IMR-90 (cell line): ENCODE measurements at regions not wholly inside any gene's neighbourhood (a gene's known extent, or its start where the extent isn't known, plus 50 kb on each side); places are given as distances from the start of the nearest gene placed in this dataset.

Source experiments
- ATAC-seq: fragments of 200-7000 bp; cut with Tn5 transposase; 2 replicates; pipeline ENCODE4 v1.9.1; 2020; ENCODE audit warnings: low read depth, mild to moderate bottlenecking, moderate library complexity
- BruUV-seq: library from RNA; stranded (reverse); fragments of 400-500 nt; replicated peaks from 2 replicates; lab custom pipeline; 2021; lab: Mats Ljungman, UMichigan
- CTCF ChIA-PET: fragments of 300-600 bp; formaldehyde crosslinking; extraction: SDS; loops from one replicate; lab custom pipeline; 2021; ENCODE audit warnings: antibody characterized with exemption; lab: Yijun Ruan, JAX
- POLR2A ChIA-PET: fragments of 300-600 bp; sonication (Branson Sonifier 250); formaldehyde crosslinking; loops from one replicate; lab custom pipeline; 2022; ENCODE audit warnings: antibody characterized with exemption; ENCODE audit not compliant: unreplicated experiment; lab: Charles Lee
- DNase-seq: peaks from one replicate; pipeline ENCODE4 v3.0.0; 2013
- H2AFZ ChIP-seq: replicated peaks from 2 replicates; pipeline ENCODE3; 2013; ENCODE audit warnings: low read length, mild to moderate bottlenecking; ENCODE audit not compliant: poor library complexity
- H2AK5ac ChIP-seq: 2 replicates; pipeline ENCODE4 v1.6.1; 2013; ENCODE audit warnings: low read depth, low read length, inconsistent platforms
- H2AK9ac ChIP-seq: replicated peaks from 2 replicates; pipeline ENCODE3; 2013; ENCODE audit warnings: mild to moderate bottlenecking, low read depth, low read length, moderate library complexity; ENCODE audit not compliant: poor library complexity
- H2BK120ac ChIP-seq: 2 replicates; pipeline ENCODE4 v1.6.1; 2013; ENCODE audit warnings: low read depth, low read length, inconsistent platforms
- H2BK15ac ChIP-seq: 3 replicates; pipeline ENCODE4 v1.6.1; 2013; ENCODE audit warnings: low read depth, low read length, inconsistent platforms
- H2BK20ac ChIP-seq: 2 replicates; pipeline ENCODE4 v1.6.1; 2013; ENCODE audit warnings: low read depth, mild to moderate bottlenecking, inconsistent platforms, low read length, moderate library complexity
- H2BK5ac ChIP-seq: 2 replicates; pipeline ENCODE4 v1.6.1; 2013; ENCODE audit warnings: mild to moderate bottlenecking, low read depth, low read length, inconsistent platforms; ENCODE audit not compliant: poor library complexity, severe bottlenecking
- H3K14ac ChIP-seq: replicated peaks from 2 replicates; pipeline ENCODE4 v1.6.1; 2013; ENCODE audit warnings: low read depth, low read length, inconsistent platforms
- H3K18ac ChIP-seq: 2 replicates; pipeline ENCODE4 v1.6.1; 2013; ENCODE audit warnings: low read depth, low read length, control low read depth
- H3K23ac ChIP-seq: 2 replicates; pipeline ENCODE4 v1.6.1; 2013; ENCODE audit warnings: low read depth, low read length, inconsistent platforms
- H3K27ac ChIP-seq: 2 replicates; pipeline ENCODE4 v1.5.1; 2013; ENCODE audit warnings: mild to moderate bottlenecking, control low read depth, low read length; ENCODE audit not compliant: insufficient read depth
- H3K27me3 ChIP-seq: 2 replicates; pipeline ENCODE4 v1.6.1; 2013; ENCODE audit warnings: low read length; ENCODE audit not compliant: control insufficient read depth, insufficient read depth
- H3K36me3 ChIP-seq: 2 replicates; pipeline ENCODE4 v1.6.1; 2013; ENCODE audit warnings: low read length, mixed read lengths; ENCODE audit not compliant: control insufficient read depth, insufficient read depth
- H3K4ac ChIP-seq: 2 replicates; pipeline ENCODE4 v1.6.1; 2013; ENCODE audit warnings: low read depth, low read length, inconsistent platforms
- H3K4me1 ChIP-seq: 2 replicates; pipeline ENCODE4 v1.6.1; 2013; ENCODE audit warnings: low read length, mixed read lengths; ENCODE audit not compliant: control insufficient read depth, insufficient read depth
- H3K4me2 ChIP-seq: 2 replicates; pipeline ENCODE4 v1.6.1; 2013; ENCODE audit warnings: low read depth, mild to moderate bottlenecking, control low read depth, low read length, moderate library complexity
- H3K4me3 ChIP-seq: 2 replicates; pipeline ENCODE4 v1.5.1; 2013; ENCODE audit warnings: low read depth, mild to moderate bottlenecking, control low read depth, low read length, moderate library complexity; ENCODE audit not compliant: insufficient read depth
- H3K56ac ChIP-seq: 2 replicates; pipeline ENCODE4 v1.6.1; 2013; ENCODE audit warnings: low read length, inconsistent platforms; ENCODE audit not compliant: insufficient read depth; ENCODE audit errors: extremely low read depth
- H3K79me1 ChIP-seq, 2 experiments: 2 replicates each; pipeline ENCODE4 v1.6.1; 2013; ENCODE audit warnings: low read length in 2 of 2, inconsistent platforms in 1 of 2, low read depth in 1 of 2
- H3K9ac ChIP-seq: 2 replicates; pipeline ENCODE4 v1.6.1; 2013; ENCODE audit warnings: low read depth, low read length, control low read depth
- H3K9me1 ChIP-seq: 2 replicates; pipeline ENCODE4 v1.6.1; 2013; ENCODE audit warnings: low read length, inconsistent platforms; ENCODE audit not compliant: insufficient read depth
- H3K9me3 ChIP-seq: 2 replicates; pipeline ENCODE4 v1.6.1; 2013; ENCODE audit warnings: low read length; ENCODE audit not compliant: control insufficient read depth, insufficient read depth
- H4K20me1 ChIP-seq: 2 replicates; pipeline ENCODE4 v1.6.1; 2013; ENCODE audit warnings: low read length, inconsistent platforms; ENCODE audit not compliant: insufficient read depth
- H4K5ac ChIP-seq: 2 replicates; pipeline ENCODE4 v1.6.1; 2013; ENCODE audit warnings: mild to moderate bottlenecking, low read depth, low read length, control low read depth
- H4K8ac ChIP-seq, 2 experiments: 2 replicates each; pipeline ENCODE4 v1.6.1; 2013; ENCODE audit warnings: low read depth in 2 of 2, low read length in 2 of 2, control low read depth in 1 of 2, inconsistent platforms in 1 of 2
- H4K91ac ChIP-seq: 2 replicates; pipeline ENCODE4 v1.6.1; 2013; ENCODE audit warnings: low read depth, low read length, inconsistent platforms; ENCODE audit not compliant: insufficient read depth
- BHLHE40 ChIP-seq: fragments of 150-350 bp; IDR thresholded peaks from 2 replicates; pipeline ENCODE4 v1.6.1; 2016; ENCODE audit warnings: mild to moderate bottlenecking, low read depth, low read length
- FOS ChIP-seq: fragments of 150-350 bp; IDR thresholded peaks from 2 replicates; pipeline ENCODE4 v1.6.1; 2016; ENCODE audit warnings: low read depth, low read length
- SMC3 ChIP-seq: fragments of 150-350 bp; IDR thresholded peaks from 2 replicates; pipeline ENCODE4 v1.6.1; 2016; ENCODE audit warnings: low read depth, mild to moderate bottlenecking, antibody characterized with exemption, low read length, moderate library complexity
- WGBS, 2 experiments: methylation state at CpG; one replicate each; pipeline versions ENCODE4 v1.1.5 to v1.1.7; 2013; ENCODE audit warnings: missing lambda C conversion rate in 2 of 2; ENCODE audit not compliant: insufficient read length in 1 of 2; ENCODE audit errors: extremely low coverage in 2 of 2; 5-methylcytosine and 5-hydroxymethylcytosine counted together
- dilution Hi-C: fragments of 300-500 bp; cut with HindIII; formaldehyde crosslinking; loops from one replicate; pipeline ENCODE4 v1.14.3; 2018; ENCODE audit warnings: low sequenced_read_pairs; ENCODE audit not compliant: unreplicated experiment
- in situ Hi-C: fragments of 300-500 bp; cut with MboI; formaldehyde crosslinking; loops from 3 replicates; pipeline ENCODE4 v1.14.3; 2019; ENCODE audit warnings: low sequenced_read_pairs, inconsistent platforms, mixed read lengths
- intact Hi-C: fragments of 100-400 bp; cut with micrococcal nuclease; formaldehyde crosslinking; loops from 2 replicates; pipeline ENCODE4 v1.10.0; 2022

- Histone ChIP-seq H3K9ac (no peak overlapping the region), H3K4ac (no peak overlapping the region), H3K4me1 (no peaks in the 10 kb centered on the region), H2BK120ac (no peak overlapping the region), H4K5ac (no peak overlapping the region), H3K9me3 (no peaks in the 10 kb centered on the region), H3K36me3 (no peaks in the 10 kb centered on the region), H4K8ac (no peak overlapping the region), H3K14ac (no peak overlapping the region), H3K9me1 (0 out of 2 replicates have a peak, but pooled peaks cover under 1% of the 10 kb centered on the region), H3K4me3 (no peak overlapping the region), H3K23ac (no peak overlapping the region), H2AK9ac (no peak overlapping the region), H2AFZ (no peak overlapping the region), H2BK5ac (no peak overlapping the region), H2BK15ac (no peak overlapping the region), H3K4me2 (no peak overlapping the region), H2AK5ac (no peak overlapping the region), H3K27me3 (no peaks in the 10 kb centered on the region), H3K18ac (no peak overlapping the region), H4K91ac (no peak overlapping the region), H3K27ac (no peak overlapping the region), H2BK20ac (no peak overlapping the region), H3K79me1 (no peaks in the 10 kb centered on the region), H4K20me1 (no peaks in the 10 kb centered on the region), H3K56ac (no peak overlapping the region)
- ChIA-PET CTCF (interaction anchor here (0.6 to 3.4 kb wide), 7 partner anchors 15 to 212 kb away, joined by 3 to 28 read pairs (median 3); no protein-coding TSS in a partner anchor), POLR2A (no interaction called here)
- dilution Hi-C loops (no loop called here), intact Hi-C loops (no loop called here), in situ Hi-C loops (loop anchor here (5.0 kb wide), 1 partner anchor 196 kb away; no protein-coding TSS in a partner anchor)
- DNase-seq, result no peak
- WGBS, 2 experiments, result 0% methylated on average over 1 of the region's 2 CpGs; no CpG with 5 or more reads in 1 of the 2 experiments
- BruUV-seq, result no TSS peak
- TF ChIP-seq SMC3 (no peak), FOS (no peak), BHLHE40 (no peak)
- ATAC-seq, result no peak
Observed at GRCh38 chr21:17386498-17386897, 126.3 kb upstream of the CXADR start.
